ENCODE measurements at regions not wholly inside any gene's neighbourhood (a gene's known extent, or its start where the extent isn't known, plus 50 kb on each side); places are given as distances from the start of the nearest gene placed in this dataset.
A peak's percentile ranks its signal among the peaks of the same experiment; 100 is the strongest.

- Histone ChIP-seq H3K4me1 (no peaks in the 10 kb centered on the region), H3K9me3 (no peaks in the 10 kb centered on the region), H3K27me3 (no peaks in the 10 kb centered on the region), H3K36me3 (no peaks in the 10 kb centered on the region), H3K27ac (no peak overlapping the region), H3K4me3 (no peak overlapping the region)
- whole genome bisulfite sequencing, result 92% methylated on average over 3 of the region's 3 CpGs
- DNase-seq (ENCODE audit: low spot score in 2 of 2), result no peak
- TF ChIP-seq EP300 (IDR thresholded peaks at IDR 0.05) (no peak), CTCF (IDR thresholded peaks at IDR 0.05) (no peak)
Measured at GRCh38 chr22:20646906-20647305, 127.0 kb upstream of the SERPIND1 start.

DNA sequence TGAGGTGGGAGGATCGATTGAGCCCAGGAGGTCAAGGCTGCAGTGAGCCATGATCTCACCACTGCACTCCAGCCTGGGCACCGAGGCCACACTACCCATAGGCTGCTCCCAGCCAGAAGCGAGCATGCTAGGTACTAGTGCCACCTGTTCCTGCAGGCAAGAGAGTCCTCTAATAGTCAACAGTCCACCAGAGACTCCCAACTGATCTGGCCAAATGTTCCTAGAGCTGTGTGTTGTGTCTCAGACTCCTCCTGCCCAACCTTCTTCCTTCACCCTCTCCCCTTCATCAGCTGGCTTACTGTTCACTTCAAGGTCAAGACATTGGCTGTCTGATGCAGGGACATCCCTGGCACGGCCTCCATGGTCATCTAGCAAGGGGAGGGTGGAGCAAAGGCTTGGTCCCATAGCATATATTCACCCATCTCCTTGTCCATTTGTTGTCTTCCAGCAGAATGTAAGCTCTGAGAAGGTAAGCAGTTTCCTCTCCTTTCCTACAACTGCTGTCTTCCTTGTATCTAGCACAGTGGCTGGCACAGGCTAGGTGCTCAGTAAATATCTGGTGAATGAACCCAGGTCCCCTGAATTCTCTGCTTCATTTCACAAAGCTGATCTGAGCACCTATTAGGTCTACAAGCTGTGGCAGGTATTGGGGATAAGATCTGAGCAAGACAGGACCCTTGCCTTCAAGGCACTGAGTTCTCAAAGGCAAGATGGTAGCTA, 126.2 kb upstream of the SERPIND1 start:
- TF ChIP-seq POLR2AphosphoS5 (IDR thresholded peaks at IDR 0.05) (no peak), POLR2A (IDR thresholded peaks at IDR 0.05) (no peak), EP300 (IDR thresholded peaks at IDR 0.05) (no peak), CTCF (IDR thresholded peaks at IDR 0.05) (no peak)
- DNase-seq (ENCODE audit: low spot score in 2 of 2), result peak in 1 of 2 donors; percentile 28
- 82% methylated on average over 4 of the region's 4 CpGs for WGBS
- no peaks in the 10 kb centered on the region for H3K36me3 ChIP-seq
- H3K4me3 ChIP-seq, result no peak overlapping the region
- H3K9me3 ChIP-seq, result no peaks in the 10 kb centered on the region
- H3K27me3 ChIP-seq, result no peaks in the 10 kb centered on the region
- H3K27ac ChIP-seq, result no peak overlapping the region
- H3K4me1 ChIP-seq, result no peaks in the 10 kb centered on the region

DNA sequence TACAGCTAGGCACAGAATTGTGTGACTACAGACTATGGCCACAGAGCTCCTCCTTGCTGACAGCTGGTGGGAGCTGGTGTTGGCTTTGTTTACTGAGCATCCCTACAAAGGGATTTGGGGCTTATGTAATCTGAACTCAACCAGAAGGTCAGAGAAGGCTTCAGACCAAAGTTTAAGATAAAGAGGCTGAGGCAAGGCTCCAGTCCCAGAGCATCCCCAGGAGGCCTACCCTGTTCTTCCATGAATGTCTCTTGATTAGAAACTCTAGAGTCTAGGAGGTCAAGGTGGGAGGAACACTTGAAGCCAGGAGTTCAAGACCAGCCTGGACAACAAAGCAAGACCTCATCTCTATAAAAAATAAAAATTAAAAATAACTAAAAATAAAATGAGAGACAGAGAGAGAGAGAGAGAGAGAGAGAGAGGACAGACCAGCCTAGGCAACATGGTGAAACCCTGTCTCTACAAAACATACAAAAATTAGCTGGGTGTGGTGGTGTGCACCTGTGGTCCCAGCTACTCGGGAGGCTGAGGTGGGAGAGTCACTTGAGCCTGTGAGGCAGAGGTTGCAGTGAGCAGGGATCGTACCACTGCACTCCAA, 125.5 kb upstream of the SERPIND1 start:
- Histone ChIP-seq H3K4me3 (no peak overlapping the region), H3K27ac (no peak overlapping the region), H3K27me3 (no peaks in the 10 kb centered on the region), H3K36me3 (no peaks in the 10 kb centered on the region), H3K4me1 (no peaks in the 10 kb centered on the region), H3K9me3 (no peaks in the 10 kb centered on the region)
- WGBS, result 82% methylated on average over 2 of the region's 2 CpGs
- peak in 1 of 2 donors; percentile 6 for DNase-seq (ENCODE audit: low spot score in 2 of 2)
- TF ChIP-seq POLR2A (IDR thresholded peaks at IDR 0.05) (no peak), EP300 (IDR thresholded peaks at IDR 0.05) (no peak), CTCF (IDR thresholded peaks at IDR 0.05) (no peak), POLR2AphosphoS5 (IDR thresholded peaks at IDR 0.05) (no peak)

GRCh38 chr22:20650294-20651207, 123.4 kb upstream of the SERPIND1 start:
- H3K4me3 ChIP-seq, result no peak overlapping the region
- WGBS, result 86% methylated on average over 11 of the region's 13 CpGs
- H3K36me3 ChIP-seq, result no peaks in the 10 kb centered on the region
- peak in 1 of 2 donors; percentile 27 for DNase-seq (ENCODE audit: low spot score in 2 of 2)
- no peaks in the 10 kb centered on the region for H3K4me1 ChIP-seq
- no peak for TF ChIP-seq CTCF (IDR thresholded peaks at IDR 0.05)
- no peak for TF ChIP-seq EP300 (IDR thresholded peaks at IDR 0.05)
- TF ChIP-seq POLR2AphosphoS5 (IDR thresholded peaks at IDR 0.05), result no peak
- TF ChIP-seq POLR2A (IDR thresholded peaks at IDR 0.05), result no peak
- no peaks in the 10 kb centered on the region for H3K27me3 ChIP-seq
- H3K27ac ChIP-seq, result no peak overlapping the region
- H3K9me3 ChIP-seq, result no peaks in the 10 kb centered on the region

- H3K36me3 ChIP-seq, result no peaks in the 10 kb centered on the region
- H3K9me3 ChIP-seq, result no peaks in the 10 kb centered on the region
- peak in 1 of 2 donors; percentile 13 for DNase-seq (ENCODE audit: low spot score in 2 of 2)
- no peak overlapping the region for H3K27ac ChIP-seq
- no peaks in the 10 kb centered on the region for H3K27me3 ChIP-seq
- no peak for TF ChIP-seq CTCF (IDR thresholded peaks at IDR 0.05)
- TF ChIP-seq POLR2A (IDR thresholded peaks at IDR 0.05), result no peak
- TF ChIP-seq EP300 (IDR thresholded peaks at IDR 0.05), result no peak
- no peak for TF ChIP-seq POLR2AphosphoS5 (IDR thresholded peaks at IDR 0.05)
- WGBS, result 90% methylated on average over 2 of the region's 2 CpGs
- no peak overlapping the region for H3K4me3 ChIP-seq
- H3K4me1 ChIP-seq, result no peaks in the 10 kb centered on the region
Measured at GRCh38 chr22:20651286-20651685, 122.6 kb upstream of the SERPIND1 start.

Data from suprapubic skin (tissue), 4 donors.